ENCODE measurements at regions not wholly inside any gene's neighbourhood (a gene's known extent, or its start where the extent isn't known, plus 50 kb on each side); places are given as distances from the start of the nearest gene placed in this dataset.

DNA sequence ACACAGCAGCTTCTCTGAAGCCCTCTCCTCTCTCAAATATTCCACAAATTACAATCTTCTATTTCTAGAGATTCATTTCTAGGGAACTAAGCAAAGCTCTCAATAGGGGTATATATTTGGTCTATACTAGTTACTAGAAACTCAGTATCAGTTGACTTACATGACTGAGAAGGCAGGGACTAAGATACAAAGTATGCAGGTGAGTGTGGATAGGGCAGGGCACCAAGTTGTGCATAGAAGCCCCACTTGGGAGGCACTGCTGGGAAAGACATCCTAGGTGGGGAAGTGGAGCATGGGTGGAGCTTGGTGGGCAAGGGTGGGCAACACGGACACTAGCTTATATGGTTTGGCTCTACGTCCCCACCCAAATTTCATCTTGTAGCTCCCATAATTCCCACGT lies 148.1 kb upstream of the RASA1 start:
- TF ChIP-seq POLR2AphosphoS5 (IDR thresholded peaks at IDR 0.05) (no peak), POLR2A (IDR thresholded peaks at IDR 0.05) (no peak)
- TF ChIP-seq, protein P1, sequence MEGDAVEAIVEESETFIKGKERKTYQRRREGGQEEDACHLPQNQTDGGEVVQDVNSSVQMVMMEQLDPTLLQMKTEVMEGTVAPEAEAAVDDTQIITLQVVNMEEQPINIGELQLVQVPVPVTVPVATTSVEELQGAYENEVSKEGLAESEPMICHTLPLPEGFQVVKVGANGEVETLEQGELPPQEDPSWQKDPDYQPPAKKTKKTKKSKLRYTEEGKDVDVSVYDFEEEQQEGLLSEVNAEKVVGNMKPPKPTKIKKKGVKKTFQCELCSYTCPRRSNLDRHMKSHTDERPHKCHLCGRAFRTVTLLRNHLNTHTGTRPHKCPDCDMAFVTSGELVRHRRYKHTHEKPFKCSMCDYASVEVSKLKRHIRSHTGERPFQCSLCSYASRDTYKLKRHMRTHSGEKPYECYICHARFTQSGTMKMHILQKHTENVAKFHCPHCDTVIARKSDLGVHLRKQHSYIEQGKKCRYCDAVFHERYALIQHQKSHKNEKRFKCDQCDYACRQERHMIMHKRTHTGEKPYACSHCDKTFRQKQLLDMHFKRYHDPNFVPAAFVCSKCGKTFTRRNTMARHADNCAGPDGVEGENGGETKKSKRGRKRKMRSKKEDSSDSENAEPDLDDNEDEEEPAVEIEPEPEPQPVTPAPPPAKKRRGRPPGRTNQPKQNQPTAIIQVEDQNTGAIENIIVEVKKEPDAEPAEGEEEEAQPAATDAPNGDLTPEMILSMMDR (IDR thresholded peaks at IDR 0.05), result no peak

Measured in breast epithelium (tissue), 3 donors.